GM04503 (cell line): ENCODE measurements at regions not wholly inside any gene's neighbourhood (a gene's known extent, or its start where the extent isn't known, plus 50 kb on each side); places are given as distances from the start of the nearest gene placed in this dataset.

Experiments
- DNase-seq: peaks from one replicate; pipeline ENCODE4 v3.0.0-alpha.2; 2012; ENCODE audit warnings: low read depth

- DNase-seq = no peak
These were observed 106.1 kb upstream of the DIPK2B start for GRCh38 chrX:45306794-45307193.

GRCh38 chrX:45300638-45301037, 100.0 kb upstream of the DIPK2B start:
- no peak for DNase-seq

GRCh38 chrX:45295259-45295986, 94.7 kb upstream of the DIPK2B start:
- peak; percentile 23 for DNase-seq

GRCh38 chrX:45274576-45274975, 73.9 kb upstream of the DIPK2B start:
- no peak for DNase-seq

- DNase-seq = no peak
These were observed 66.3 kb upstream of the DIPK2B start for GRCh38 chrX:45267007-45267406.

GRCh38 chrX:45266456-45266855, 65.8 kb upstream of the DIPK2B start:
- no peak for DNase-seq

GRCh38 chrX:45264865-45265264, 64.2 kb upstream of the DIPK2B start:
- DNase-seq = no peak

- DNase-seq = no peak
These were observed 60.8 kb upstream of the DIPK2B start for GRCh38 chrX:45261471-45261870.

- DNase-seq = no peak
These were observed 60.3 kb upstream of the DIPK2B start for GRCh38 chrX:45261005-45261404.

- DNase-seq = no peak
These were observed 58.2 kb upstream of the DIPK2B start for GRCh38 chrX:45258731-45259402.
